H1 (cell line): ENCODE measurements at regions not wholly inside any gene's neighbourhood (a gene's known extent, or its start where the extent isn't known, plus 50 kb on each side); places are given as distances from the start of the nearest gene placed in this dataset.

ENCODE experiments used
- CTCF ChIA-PET: fragments of 300-600 bp; sonication (Branson Sonifier 250); formaldehyde crosslinking; loops from one replicate; lab custom pipeline; 2021; ENCODE audit not compliant: partially characterized antibody; lab: Charles Lee
- POLR2A ChIA-PET: fragments of 300-600 bp; sonication (Branson Sonifier 250); formaldehyde crosslinking; loops from one replicate; lab custom pipeline; 2021; ENCODE audit warnings: inconsistent platforms; ENCODE audit not compliant: partially characterized antibody; lab: Charles Lee
- DNase-seq, 2 experiments: peaks; one replicate each; pipeline versions ENCODE4 v3.0.0 to v3.0.0-alpha.2; 2010 to 2022; ENCODE audit warnings: low spot score in 2 of 2, low read depth in 1 of 2, mixed read lengths in 1 of 2
- FAIRE-seq: peaks from 2 replicates; lab custom pipeline; 2011; peaks lifted over from hg19 to GRCh38; lab: Jason Lieb, UNC
- H2AFZ ChIP-seq: 2 replicates; pipeline ENCODE4 v1.8.1; 2012; ENCODE audit warnings: low read length, inconsistent platforms
- H2AK5ac ChIP-seq: 2 replicates; pipeline ENCODE4 v1.6.1; 2013; ENCODE audit warnings: low read depth, low read length
- H2BK120ac ChIP-seq: replicated peaks from 2 replicates; pipeline ENCODE3; 2013; ENCODE audit warnings: low read depth, low read length, inconsistent platforms
- H2BK12ac ChIP-seq: 2 replicates; pipeline ENCODE4 v1.6.1; 2013; ENCODE audit warnings: low read depth, low read length
- H2BK15ac ChIP-seq: 2 replicates; pipeline ENCODE4 v1.6.1; 2013; ENCODE audit warnings: low read length
- H2BK20ac ChIP-seq: 2 replicates; pipeline ENCODE4 v1.6.1; 2013; ENCODE audit warnings: low read length
- H2BK5ac ChIP-seq: 2 replicates; pipeline ENCODE4 v1.6.1; 2013; ENCODE audit warnings: low read depth, low read length
- H3K14ac ChIP-seq: 2 replicates; pipeline ENCODE4 v1.6.1; 2013; ENCODE audit warnings: inconsistent platforms; ENCODE audit not compliant: insufficient read length
- H3K18ac ChIP-seq: 2 replicates; pipeline ENCODE4 v1.6.1; 2013; ENCODE audit warnings: low read length; ENCODE audit errors: extremely low read depth
- H3K23ac ChIP-seq: 2 replicates; pipeline ENCODE4 v1.6.1; 2013; ENCODE audit warnings: inconsistent platforms; ENCODE audit not compliant: insufficient read length
- H3K23me2 ChIP-seq: 2 replicates; pipeline ENCODE4 v1.6.1; 2013; ENCODE audit warnings: low read depth, low read length
- H3K27ac ChIP-seq: 2 replicates; pipeline ENCODE4 v1.6.1; 2011; ENCODE audit warnings: low read depth, low read length, inconsistent platforms
- H3K27me3 ChIP-seq, 4 experiments: replicated peaks in 1 of 4; 1 replicate in 1 of 4; 2 replicates in 3 of 4; pipeline versions ENCODE4 v1.6.1 to v1.8.1; 2011 to 2013; ENCODE audit warnings: low read length in 3 of 4, mild to moderate bottlenecking in 3 of 4, inconsistent platforms in 2 of 4, mixed read lengths in 2 of 4, moderate library complexity in 1 of 4; ENCODE audit not compliant: control insufficient read depth in 3 of 4, insufficient read depth in 3 of 4; ENCODE audit errors: extremely low read depth in 1 of 4
- H3K36me3 ChIP-seq, 4 experiments: 2 replicates each; pipeline versions ENCODE4 v1.6.1 to v1.8.1; 2011 to 2013; ENCODE audit warnings: mild to moderate bottlenecking in 4 of 4, low read length in 3 of 4, moderate library complexity in 2 of 4, control low read depth in 1 of 4, inconsistent platforms in 1 of 4; ENCODE audit not compliant: insufficient read depth in 4 of 4, control insufficient read depth in 2 of 4
- H3K4ac ChIP-seq: replicated peaks from 2 replicates; pipeline ENCODE3; 2013; ENCODE audit warnings: low read length, low read depth, mixed read lengths, inconsistent platforms; ENCODE audit not compliant: insufficient read length
- H3K4me1 ChIP-seq, 4 experiments: replicated peaks in 1 of 4; 1 replicate in 1 of 4; 2 replicates in 3 of 4; pipeline versions ENCODE4 v1.6.1 to v1.8.1; 2011 to 2013; ENCODE audit warnings: low read length in 3 of 4, inconsistent platforms in 2 of 4, mixed read lengths in 1 of 4; ENCODE audit not compliant: insufficient read depth in 4 of 4, control insufficient read depth in 3 of 4
- H3K4me2 ChIP-seq, 2 experiments: 2 replicates each; pipeline versions ENCODE4 v1.6.1 to v1.8.1; 2011 to 2013; ENCODE audit warnings: low read depth in 2 of 2, low read length in 2 of 2, control low read depth in 1 of 2, inconsistent platforms in 1 of 2, mild to moderate bottlenecking in 1 of 2; ENCODE audit not compliant: insufficient read depth in 1 of 2
- H3K4me3 ChIP-seq, 4 experiments: fragments of 200-600, 300-600 bp in 1 of 4; sonication (generic), shearing (Covaris generic), sonication (Bioruptor Twin) in 1 of 4; 2 replicates each; pipeline versions ENCODE4 v1.5.1 to v1.8.1; 2011 to 2016; ENCODE audit warnings: low read length in 4 of 4, low read depth in 3 of 4, control low read depth in 2 of 4, inconsistent platforms in 2 of 4, mild to moderate bottlenecking in 2 of 4, mixed read lengths in 1 of 4, moderate library complexity in 1 of 4; ENCODE audit not compliant: insufficient read depth in 2 of 4; ENCODE audit errors: extremely low read depth in 1 of 4
- H3K56ac ChIP-seq: replicated peaks from 2 replicates; pipeline ENCODE3; 2013; ENCODE audit warnings: low read depth, mild to moderate bottlenecking, mixed read lengths, low read length, inconsistent platforms; ENCODE audit not compliant: insufficient read length
- H3K79me1 ChIP-seq: 2 replicates; pipeline ENCODE4 v1.6.1; 2013; ENCODE audit warnings: low read depth, low read length, control low read depth
- H3K79me2 ChIP-seq, 2 experiments: 2 replicates each; pipeline versions ENCODE4 v1.6.1 to v1.8.1; 2012 to 2013; ENCODE audit warnings: low read length in 2 of 2, mild to moderate bottlenecking in 2 of 2, inconsistent platforms in 1 of 2; ENCODE audit not compliant: insufficient read depth in 2 of 2, control insufficient read depth in 1 of 2
- H3K9ac ChIP-seq, 4 experiments: replicated peaks in 1 of 4; 1 replicate in 1 of 4; 2 replicates in 3 of 4; pipeline versions ENCODE4 v1.6.1 to v1.8.1; 2011 to 2013; ENCODE audit warnings: low read depth in 3 of 4, low read length in 3 of 4, control low read depth in 2 of 4, mild to moderate bottlenecking in 2 of 4, moderate library complexity in 2 of 4, inconsistent platforms in 1 of 4; ENCODE audit errors: extremely low read depth in 1 of 4
- H3K9me3 ChIP-seq, 2 experiments: 2 replicates each; pipeline versions ENCODE4 v1.6.1 to v1.8.1; 2012 to 2013; ENCODE audit warnings: mild to moderate bottlenecking in 2 of 2, moderate library complexity in 2 of 2, control low read depth in 1 of 2, inconsistent platforms in 1 of 2, low read depth in 1 of 2, low read length in 1 of 2, mixed read lengths in 1 of 2; ENCODE audit not compliant: insufficient read depth in 2 of 2
- H4K20me1 ChIP-seq, 2 experiments: replicated peaks in 1 of 2; 2 replicates each; pipeline versions ENCODE3 to v1.8.1; 2011 to 2013; ENCODE audit warnings: inconsistent platforms in 2 of 2, low read length in 2 of 2, mild to moderate bottlenecking in 1 of 2; ENCODE audit not compliant: insufficient read depth in 2 of 2, control insufficient read depth in 1 of 2
- H4K5ac ChIP-seq: 2 replicates; pipeline ENCODE4 v1.6.1; 2013; ENCODE audit warnings: low read length, low read depth, mixed read lengths, inconsistent platforms; ENCODE audit not compliant: insufficient read length
- H4K8ac ChIP-seq: 2 replicates; pipeline ENCODE4 v1.8.0; 2013; ENCODE audit warnings: mild to moderate bottlenecking, moderate library complexity, low read length, inconsistent platforms; ENCODE audit not compliant: insufficient read depth; ENCODE audit errors: extremely low read depth
- H4K91ac ChIP-seq: replicated peaks from 2 replicates; pipeline ENCODE3; 2013; ENCODE audit warnings: low read length, mixed read lengths, inconsistent platforms; ENCODE audit not compliant: insufficient read length
- BCL11A ChIP-seq, 2 experiments: IDR thresholded peaks; one replicate each; pipeline ENCODE4 v1.6.1; 2011; ENCODE audit warnings: low read depth in 2 of 2, low read length in 2 of 2, mild to moderate bottlenecking in 2 of 2
- BRCA1 ChIP-seq: IDR thresholded peaks from 2 replicates; pipeline ENCODE4 v1.6.1; 2012; ENCODE audit warnings: low read depth, low read length, improper control_type of control experiment
- CBX5 ChIP-seq: fragments of 300-800, 300-1000 bp; sonication (generic); IDR thresholded peaks from 2 replicates; pipeline ENCODE4 v1.7.1; 2016; ENCODE audit warnings: antibody characterized with exemption, low read length, low read depth
- CEBPB ChIP-seq: IDR thresholded peaks from 2 replicates; pipeline ENCODE4 v1.6.1; 2012; ENCODE audit warnings: low read depth, low read length
- CTBP2 ChIP-seq: IDR thresholded peaks from 2 replicates; pipeline ENCODE4 v1.7.0; 2011; ENCODE audit warnings: borderline replicate concordance, mild to moderate bottlenecking, moderate library complexity, mixed read lengths, low read length; ENCODE audit not compliant: insufficient read depth, insufficient read length
- MAX ChIP-seq: IDR thresholded peaks from 2 replicates; pipeline ENCODE4 v1.6.1; 2012; ENCODE audit warnings: inconsistent platforms
- POLR2A ChIP-seq, 2 experiments: IDR thresholded peaks; 1 replicate in 1 of 2; 2 replicates in 1 of 2; pipeline ENCODE4 v1.6.1; 2011; ENCODE audit warnings: low read depth in 2 of 2, low read length in 2 of 2, mild to moderate bottlenecking in 2 of 2; ENCODE audit errors: control extremely low read depth in 1 of 2
- RAD21 ChIP-seq, 2 experiments: IDR thresholded peaks in 1 of 2; conservative IDR thresholded peaks in 1 of 2; 2 replicates each; pipeline ENCODE4 v1.6.1; 2011; ENCODE audit warnings: low read depth in 2 of 2, low read length in 2 of 2, improper control_type of control experiment in 1 of 2, inconsistent platforms in 1 of 2, mild to moderate bottlenecking in 1 of 2, moderate library complexity in 1 of 2
- SRF ChIP-seq: IDR thresholded peaks from 2 replicates; pipeline ENCODE4 v1.6.1; 2011; ENCODE audit warnings: mild to moderate bottlenecking, low read depth, low read length, moderate library complexity
- SUZ12 ChIP-seq: fragments of 200-600 bp; sonication (generic); IDR thresholded peaks from 2 replicates; pipeline ENCODE4 v1.6.1; 2012; ENCODE audit warnings: mild to moderate bottlenecking, inconsistent platforms, low read length, moderate library complexity, mixed read lengths
- TAF1 ChIP-seq: IDR thresholded peaks from 2 replicates; pipeline ENCODE4 v1.6.1; 2011; ENCODE audit warnings: mild to moderate bottlenecking, low read depth, low read length
- TEAD4 ChIP-seq: IDR thresholded peaks from 2 replicates; pipeline ENCODE4 v1.6.1; 2012; ENCODE audit warnings: low read depth, low read length, inconsistent platforms, mixed read lengths
- USF2 ChIP-seq: IDR thresholded peaks from 2 replicates; pipeline ENCODE4 v1.6.1; 2011; ENCODE audit warnings: low read length, improper control_type of control experiment
- WGBS, 2 experiments: shearing (Covaris generic) in 1 of 2; methylation state at CpG; one replicate each; pipeline versions ENCODE4 v1.1.6 to v1.1.7; 2013 to 2015; ENCODE audit warnings: low lambda C conversion rate in 2 of 2, mixed read lengths in 2 of 2, inconsistent platforms in 1 of 2, low coverage in 1 of 2, missing lambda C conversion rate in 1 of 2; ENCODE audit not compliant: insufficient replicate concordance in 2 of 2, insufficient coverage in 1 of 2, insufficient read length in 1 of 2; ENCODE audit errors: extremely low coverage in 1 of 2, missing lambda C conversion rate in 1 of 2; 5-methylcytosine and 5-hydroxymethylcytosine counted together

- H4K5ac ChIP-seq, result no peak overlapping the region
- H3K14ac ChIP-seq, result no peak overlapping the region
- no peak overlapping the region for H2BK120ac ChIP-seq
- H3K4me3 ChIP-seq, result no peak overlapping the region
- H2BK15ac ChIP-seq, result no peak overlapping the region
- H3K79me2 ChIP-seq, result no peaks in the 10 kb centered on the region
- H2AFZ ChIP-seq, result no peak overlapping the region
- no peaks in the 10 kb centered on the region for H3K79me1 ChIP-seq
- H3K27me3 ChIP-seq, result no peaks in the 10 kb centered on the region
- ChIA-PET POLR2A (interaction anchor here (0.8 to 1.1 kb wide), 3 partner anchors 10 to 24 kb away, joined by 3 read pairs; no protein-coding TSS in a partner anchor), CTCF (interaction anchor here (0.7 to 1.0 kb wide), 2 partner anchors 9 to 213 kb away, joined by 3 to 4 read pairs; no protein-coding TSS in a partner anchor)
- no peak overlapping the region for H2BK5ac ChIP-seq
- FAIRE-seq, result no peak
- H3K4me1 ChIP-seq, result peaks cover 0 to 3% (median 3%) of the 10 kb centered on the region in 4 experiments; a peak in 1 of 7 replicates
- no peak overlapping the region for H3K9ac ChIP-seq
- H2AK5ac ChIP-seq, result no peak overlapping the region
- H3K27ac ChIP-seq, result no peak overlapping the region
- no peak overlapping the region for H3K23ac ChIP-seq
- DNase-seq, result no peak
- 35% methylated on average over 2 of the region's 2 CpGs; no CpG with 5 or more reads in 1 of the 2 experiments for WGBS, 2 experiments
- H2BK12ac ChIP-seq, result no peak overlapping the region
- no peaks in the 10 kb centered on the region for H4K20me1 ChIP-seq
- H3K18ac ChIP-seq, result no peak overlapping the region
- no peaks in the 10 kb centered on the region for H3K36me3 ChIP-seq
- no peak overlapping the region for H2BK20ac ChIP-seq
- no peak overlapping the region for H3K4ac ChIP-seq
- H3K4me2 ChIP-seq, result no peak overlapping the region; a peak in 1 of 4 replicates
- H4K91ac ChIP-seq, result no peak overlapping the region
- H4K8ac ChIP-seq, result no peak overlapping the region
- H3K9me3 ChIP-seq, result no peaks in the 10 kb centered on the region
- H3K23me2 ChIP-seq, result 0 out of 2 replicates have a peak, but pooled peaks cover 2% of the 10 kb centered on the region
- no peak overlapping the region for H3K56ac ChIP-seq
- TF ChIP-seq TEAD4, result no peak
- no peak for TF ChIP-seq SUZ12
- TF ChIP-seq TAF1, result no peak
- no peak for TF ChIP-seq MAX
- no peak for TF ChIP-seq USF2
- TF ChIP-seq CTBP2, result no peak
- TF ChIP-seq POLR2A (IDR thresholded peaks at IDR 0.05; ENCODE audit: control extremely low read depth in 1 of 2, low read depth in 2 of 2, low read length in 2 of 2), result no peak
- no peak for TF ChIP-seq CBX5
- no peak for TF ChIP-seq RAD21 (IDR thresholded peaks at IDR 0.05 in 1 of 2, conservative IDR thresholded peaks at IDR 0.05 in 1 of 2; ENCODE audit: low read depth in 2 of 2, low read length in 2 of 2)
- no peak for TF ChIP-seq BRCA1
- TF ChIP-seq BCL11A (IDR thresholded peaks at IDR 0.05; ENCODE audit: low read depth in 2 of 2, low read length in 2 of 2), result no peak
- no peak for TF ChIP-seq CEBPB
- TF ChIP-seq SRF, result no peak
Measured at GRCh38 chr3:64456674-64457073, 231.1 kb downstream of the ADAMTS9 start.
